ENCODE measurements at regions not wholly inside any gene's neighbourhood (a gene's known extent, or its start where the extent isn't known, plus 50 kb on each side); places are given as distances from the start of the nearest gene placed in this dataset.

GRCh38 chr1:164953815-164954214, 394.8 kb downstream of the PBX1 start:
- TF ChIP-seq CTCF (IDR thresholded peaks at IDR 0.05; ENCODE audit: insufficient read depth, low read depth, low read length, missing control alignments): no peak
- DNase-seq (ENCODE audit: low read depth): no peak

DNA sequence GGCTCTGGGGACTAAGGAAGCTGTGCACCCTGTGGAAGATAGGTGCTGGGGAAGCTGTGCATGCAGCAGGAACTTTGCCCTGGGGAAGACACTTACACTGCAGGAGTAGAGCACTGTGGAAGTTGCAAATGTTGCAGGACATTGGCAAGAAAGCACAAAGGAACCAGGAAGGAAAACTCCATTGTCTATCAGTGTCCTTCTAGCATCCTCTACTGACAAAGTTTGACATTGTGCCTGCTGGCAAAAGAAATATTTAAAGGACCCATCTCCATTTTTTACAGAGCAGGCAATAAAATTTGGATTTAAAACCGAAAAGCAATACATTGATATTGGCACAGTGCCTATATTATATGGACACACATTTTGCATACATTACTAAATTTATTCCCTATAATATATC, 394.1 kb downstream of the PBX1 start:
- peak; percentile 27 for TF ChIP-seq CTCF (IDR thresholded peaks at IDR 0.05; ENCODE audit: insufficient read depth, low read depth, low read length, missing control alignments)
- DNase-seq (ENCODE audit: low read depth): no peak
- no peak overlapping the region for H3K4me3 ChIP-seq (ENCODE audit: low read length)

More at GRCh38 chr1:164953815-164954214, 394.8 kb downstream of the PBX1 start:
- no peak overlapping the region for H3K4me3 ChIP-seq (ENCODE audit: low read length)

- H3K4me3 ChIP-seq (ENCODE audit: low read length): no peak overlapping the region
- no peak for DNase-seq (ENCODE audit: low read depth)
- TF ChIP-seq CTCF (IDR thresholded peaks at IDR 0.05; ENCODE audit: insufficient read depth, low read depth, low read length, missing control alignments): no peak
Observed at GRCh38 chr1:164951508-164951907, 392.5 kb downstream of the PBX1 start.

DNA sequence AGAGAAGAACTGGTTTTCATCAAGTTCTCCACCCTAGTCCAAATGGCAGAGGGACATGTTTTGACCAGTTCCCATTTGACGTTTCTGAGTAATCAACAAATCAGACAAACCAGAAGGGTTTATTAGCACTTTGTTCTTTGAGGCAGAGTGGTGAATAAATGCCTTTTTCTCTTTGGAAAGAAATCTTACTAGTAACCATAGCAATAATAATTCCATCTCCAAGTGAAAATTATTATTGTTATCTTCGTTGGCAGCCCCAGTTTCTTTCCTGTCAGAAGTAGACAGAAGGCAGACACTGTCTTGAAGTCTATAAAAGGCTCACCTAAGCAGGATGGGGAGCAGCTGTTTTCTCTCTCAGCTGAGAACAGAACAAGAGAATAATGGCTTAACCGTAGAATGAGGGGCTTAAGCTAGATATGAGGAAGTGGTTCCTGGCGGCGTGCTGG, 391.6 kb downstream of the PBX1 start:
- TF ChIP-seq CTCF (IDR thresholded peaks at IDR 0.05; ENCODE audit: insufficient read depth, low read depth, low read length, missing control alignments): no peak
- DNase-seq (ENCODE audit: low read depth): peak; percentile 13
- H3K4me3 ChIP-seq (ENCODE audit: low read length): no peak overlapping the region

GRCh38 chr1:164949771-164950471, 390.9 kb downstream of the PBX1 start:
- no peak for TF ChIP-seq CTCF (IDR thresholded peaks at IDR 0.05; ENCODE audit: insufficient read depth, low read depth, low read length, missing control alignments)
- no peak overlapping the region for H3K4me3 ChIP-seq (ENCODE audit: low read length)
- DNase-seq (ENCODE audit: low read depth): no peak

GRCh38 chr1:164948101-164948500, 389.1 kb downstream of the PBX1 start:
- H3K4me3 ChIP-seq (ENCODE audit: low read length): no peak overlapping the region
- no peak for DNase-seq (ENCODE audit: low read depth)
- no peak for TF ChIP-seq CTCF (IDR thresholded peaks at IDR 0.05; ENCODE audit: insufficient read depth, low read depth, low read length, missing control alignments)

GRCh38 chr1:164937291-164937690, 378.3 kb downstream of the PBX1 start:
- no peak for DNase-seq (ENCODE audit: low read depth)
- TF ChIP-seq CTCF (IDR thresholded peaks at IDR 0.05; ENCODE audit: insufficient read depth, low read depth, low read length, missing control alignments): no peak
- H3K4me3 ChIP-seq (ENCODE audit: low read length): no peak overlapping the region

Measured in epithelial cell of esophagus (primary cell).